HG02938 (cell line): ENCODE measurements at regions not wholly inside any gene's neighbourhood (a gene's known extent, or its start where the extent isn't known, plus 50 kb on each side); places are given as distances from the start of the nearest gene placed in this dataset.

ENCODE experiments used
- ATAC-seq: cut with Tn5 transposase; IDR thresholded peaks from one replicate; pipeline ENCODE4 v1.9.1; 2021; ENCODE audit warnings: mild to moderate bottlenecking, moderate library complexity; ENCODE audit not compliant: unreplicated experiment

DNA sequence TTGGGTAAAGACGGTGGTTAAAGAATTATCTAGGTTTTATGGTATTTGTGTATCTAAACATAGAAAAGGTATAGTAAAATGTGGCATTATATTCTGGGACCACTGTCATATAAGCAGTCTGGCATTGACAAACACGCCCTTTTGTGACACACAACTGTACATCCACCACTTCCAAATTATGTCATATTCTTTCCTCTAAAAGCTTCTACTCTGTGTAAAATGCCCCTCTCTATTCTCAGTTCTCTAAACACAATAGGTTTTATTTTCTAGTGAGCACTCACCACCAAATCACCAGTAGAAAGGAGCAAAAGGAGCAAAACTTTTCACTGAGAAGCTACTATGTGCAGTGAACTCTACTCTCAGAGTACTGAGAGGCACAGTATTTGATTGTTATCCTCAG, 88.1 kb upstream of the PIEZO2 start:
- ATAC-seq = no peak

DNA sequence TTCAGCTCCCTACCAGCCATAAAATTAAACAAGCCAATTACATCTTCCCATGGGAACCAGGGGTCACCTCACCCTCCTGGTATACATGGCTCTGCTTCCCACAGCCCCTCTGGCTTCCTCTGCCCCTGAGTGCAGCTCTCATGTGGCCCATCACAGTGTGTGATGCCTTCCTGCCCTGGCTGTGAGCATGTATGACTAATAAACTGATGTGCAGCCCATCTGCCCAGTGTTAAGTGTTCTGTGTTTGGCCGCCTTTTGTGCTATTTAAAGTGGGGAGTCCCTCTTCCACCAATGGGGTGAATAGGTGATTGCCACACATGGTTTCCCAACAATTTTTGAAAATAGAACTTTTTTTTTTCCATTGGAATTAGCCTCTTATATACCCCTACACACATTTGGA, 87.7 kb upstream of the PIEZO2 start:
- no peak for ATAC-seq

GRCh38 chr18:11224153-11224552, 74.8 kb upstream of the PIEZO2 start:
- ATAC-seq = no peak

DNA sequence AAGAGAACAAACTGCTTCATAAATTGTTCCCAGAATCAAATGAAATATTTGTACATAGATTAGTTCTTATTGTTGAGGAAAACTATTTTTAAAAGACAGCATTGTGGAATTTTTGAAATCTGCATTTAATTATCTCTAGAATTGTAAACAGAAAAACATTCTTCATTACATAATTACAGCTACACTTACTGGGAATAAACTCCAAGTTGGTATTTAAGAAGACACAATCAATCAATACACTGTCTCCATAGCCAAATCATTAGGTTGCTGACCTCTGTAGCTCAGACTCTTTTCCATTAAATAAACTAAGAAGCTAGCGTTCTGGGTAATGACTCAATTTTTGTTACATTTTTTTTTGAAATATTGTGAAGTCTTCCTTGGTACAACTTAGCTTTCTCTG, 70.2 kb upstream of the PIEZO2 start:
- ATAC-seq = no peak

- no peak for ATAC-seq
Observed at GRCh38 chr18:11215216-11215615, 65.8 kb upstream of the PIEZO2 start.

GRCh38 chr18:11204020-11204419, 54.7 kb upstream of the PIEZO2 start:
- no peak for ATAC-seq

DNA sequence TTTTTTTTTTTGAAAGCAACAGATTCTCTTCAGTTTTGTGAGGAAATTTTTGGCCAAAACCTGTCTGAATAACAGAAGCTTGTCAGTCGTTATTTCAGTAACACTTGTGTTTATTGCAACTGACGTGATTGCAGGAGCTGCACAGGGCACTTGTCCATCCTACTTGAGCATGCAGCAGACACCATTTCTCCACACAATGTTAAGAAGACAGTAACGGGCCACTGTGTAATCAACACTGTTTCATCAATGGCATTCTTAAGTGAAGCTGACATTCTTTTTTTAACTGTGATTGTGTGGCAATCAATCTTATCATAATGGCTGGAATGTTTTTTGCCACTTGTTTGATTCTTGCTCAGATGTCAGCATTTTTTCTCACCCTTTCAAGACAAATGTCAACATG, 50.1 kb upstream of the PIEZO2 start:
- ATAC-seq = no peak
